Testis (tissue), 2 donors: ENCODE measurements at regions not wholly inside any gene's neighbourhood (a gene's known extent, or its start where the extent isn't known, plus 50 kb on each side); places are given as distances from the start of the nearest gene placed in this dataset.

ENCODE experiments used
- DNase-seq: peaks from one replicate; pipeline ENCODE4 v3.0.0-alpha.2; 2019
- H3K27ac ChIP-seq, 2 donors: fragments of 200-600 bp; sonication (generic); one replicate each; pipeline ENCODE4 v1.5.1; 2019
- H3K27me3 ChIP-seq: fragments of 200-600 bp; sonication (generic); one replicate; pipeline ENCODE4 v1.5.1; 2019
- H3K36me3 ChIP-seq: fragments of 200-600 bp; sonication (generic); one replicate; pipeline ENCODE4 v1.5.1; 2017; ENCODE audit warnings: low read depth; ENCODE audit errors: missing control alignments
- H3K4me1 ChIP-seq: fragments of 200-600 bp; sonication (generic); one replicate; pipeline ENCODE4 v1.5.1; 2019
- H3K4me3 ChIP-seq, 2 donors: fragments of 200-600 bp; sonication (generic); one replicate each; pipeline ENCODE4 v1.5.1; 2017 to 2019
- H3K9me3 ChIP-seq: fragments of 200-600 bp; sonication (generic); one replicate; pipeline ENCODE4 v1.5.1; 2017
- POLR2A ChIP-seq: fragments of 450-650 bp; IDR thresholded peaks from one replicate; pipeline ENCODE4 v1.6.1; 2017; ENCODE audit warnings: antibody characterized with exemption, mild to moderate bottlenecking, moderate library complexity
- WGBS, 2 donors: methylation state at CpG; one replicate each; pipeline ENCODE4 v1.1.5; 2018; 5-methylcytosine and 5-hydroxymethylcytosine counted together
- intact Hi-C: fragments of 100-400 bp; cut with DNase I; formaldehyde crosslinking; loops from one replicate; pipeline ENCODE4 v1.15.1; 2023; ENCODE audit warnings: low total_unique reads
- TF ChIP-seq, protein P1 (sequence below), 3 experiments: fragments of 450-650 bp in 2 of 3; fragments of 200-600 bp in 1 of 3; sonication (generic) in 1 of 3; IDR thresholded peaks; one replicate each; pipeline ENCODE4 v1.5.1; 2016 to 2019; ENCODE audit warnings: antibody characterized with exemption in 3 of 3, mild to moderate bottlenecking in 2 of 3, moderate library complexity in 1 of 3

DNA sequence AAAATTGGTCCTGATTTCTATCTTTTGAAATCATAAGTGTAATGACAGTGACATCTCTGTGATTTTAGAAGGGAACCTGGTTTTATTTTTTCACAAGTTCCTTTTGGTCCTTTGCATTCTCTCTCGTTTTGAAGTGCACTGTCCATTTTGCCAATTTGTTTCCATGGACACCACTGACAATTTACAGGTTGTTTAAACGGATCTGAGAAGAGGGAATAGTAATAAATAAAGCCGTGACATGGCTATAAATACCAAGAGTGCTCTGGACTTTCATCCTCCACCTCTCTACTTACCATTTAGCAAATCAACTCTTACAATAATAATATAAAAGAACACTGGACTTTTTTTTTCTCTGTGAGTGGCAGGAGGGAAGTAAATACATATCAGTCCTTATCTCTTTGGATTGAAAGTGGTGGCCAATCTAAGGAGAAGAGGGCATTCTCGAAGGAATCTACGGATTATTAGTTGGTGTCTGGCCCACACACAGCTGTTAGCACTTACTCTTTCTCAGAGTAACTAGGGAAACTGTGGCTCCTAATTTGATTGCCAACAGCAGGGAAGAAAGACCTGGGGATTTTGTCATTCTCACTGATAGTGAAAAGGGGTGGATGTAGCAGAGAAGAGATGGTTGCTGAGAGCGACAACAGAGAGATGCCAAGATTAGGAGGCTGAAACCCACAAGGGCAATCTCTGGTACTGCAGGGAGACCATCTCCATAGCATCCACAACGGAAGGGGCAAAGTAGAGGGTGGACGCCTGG is 108.7 kb upstream of the FSHR start:
- intact Hi-C loops = no loop called here
- Histone ChIP-seq H3K4me3 (no peak overlapping the region), H3K36me3 (no peaks in the 10 kb centered on the region), H3K9me3 (no peaks in the 10 kb centered on the region), H3K4me1 (no peaks in the 10 kb centered on the region), H3K27ac (no peak overlapping the region), H3K27me3 (no peaks in the 10 kb centered on the region)
- WGBS, 2 donors = 53 to 61% methylated on average over 8 of the region's 8 CpGs
- no peak for TF ChIP-seq POLR2A
- TF ChIP-seq, protein P1, sequence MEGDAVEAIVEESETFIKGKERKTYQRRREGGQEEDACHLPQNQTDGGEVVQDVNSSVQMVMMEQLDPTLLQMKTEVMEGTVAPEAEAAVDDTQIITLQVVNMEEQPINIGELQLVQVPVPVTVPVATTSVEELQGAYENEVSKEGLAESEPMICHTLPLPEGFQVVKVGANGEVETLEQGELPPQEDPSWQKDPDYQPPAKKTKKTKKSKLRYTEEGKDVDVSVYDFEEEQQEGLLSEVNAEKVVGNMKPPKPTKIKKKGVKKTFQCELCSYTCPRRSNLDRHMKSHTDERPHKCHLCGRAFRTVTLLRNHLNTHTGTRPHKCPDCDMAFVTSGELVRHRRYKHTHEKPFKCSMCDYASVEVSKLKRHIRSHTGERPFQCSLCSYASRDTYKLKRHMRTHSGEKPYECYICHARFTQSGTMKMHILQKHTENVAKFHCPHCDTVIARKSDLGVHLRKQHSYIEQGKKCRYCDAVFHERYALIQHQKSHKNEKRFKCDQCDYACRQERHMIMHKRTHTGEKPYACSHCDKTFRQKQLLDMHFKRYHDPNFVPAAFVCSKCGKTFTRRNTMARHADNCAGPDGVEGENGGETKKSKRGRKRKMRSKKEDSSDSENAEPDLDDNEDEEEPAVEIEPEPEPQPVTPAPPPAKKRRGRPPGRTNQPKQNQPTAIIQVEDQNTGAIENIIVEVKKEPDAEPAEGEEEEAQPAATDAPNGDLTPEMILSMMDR (IDR thresholded peaks at IDR 0.05) = no peak
- no peak for DNase-seq

DNA sequence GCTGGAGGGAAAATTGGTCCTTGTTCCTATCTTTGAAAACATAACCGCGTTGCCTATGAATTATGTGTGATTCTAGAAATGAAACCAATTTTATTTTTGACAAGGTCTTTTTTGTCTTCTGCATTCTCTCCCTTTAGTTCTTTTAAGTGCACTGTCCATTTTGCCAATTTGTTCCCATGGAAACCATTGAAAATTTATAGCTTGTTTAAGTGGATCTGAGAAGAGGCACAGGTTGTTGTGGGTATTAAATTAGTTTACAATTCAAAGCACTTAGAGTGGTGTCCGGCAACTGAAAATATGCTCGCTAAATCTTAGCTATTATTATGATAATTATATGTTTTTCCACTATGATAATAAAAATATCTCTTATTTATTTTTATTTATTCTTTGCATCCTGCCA is 107.5 kb upstream of the FSHR start:
- H3K4me1 ChIP-seq = no peaks in the 10 kb centered on the region
- WGBS, 2 donors = 77 to 79% methylated on average over 4 of the region's 4 CpGs
- no peaks in the 10 kb centered on the region for H3K27me3 ChIP-seq
- intact Hi-C loops = no loop called here
- H3K4me3 ChIP-seq = no peak overlapping the region
- no peak for DNase-seq
- H3K36me3 ChIP-seq = no peaks in the 10 kb centered on the region
- no peak for TF ChIP-seq POLR2A
- TF ChIP-seq, protein P1 (IDR thresholded peaks at IDR 0.05) = no peak
- H3K27ac ChIP-seq = no peak overlapping the region
- H3K9me3 ChIP-seq = no peaks in the 10 kb centered on the region

DNA sequence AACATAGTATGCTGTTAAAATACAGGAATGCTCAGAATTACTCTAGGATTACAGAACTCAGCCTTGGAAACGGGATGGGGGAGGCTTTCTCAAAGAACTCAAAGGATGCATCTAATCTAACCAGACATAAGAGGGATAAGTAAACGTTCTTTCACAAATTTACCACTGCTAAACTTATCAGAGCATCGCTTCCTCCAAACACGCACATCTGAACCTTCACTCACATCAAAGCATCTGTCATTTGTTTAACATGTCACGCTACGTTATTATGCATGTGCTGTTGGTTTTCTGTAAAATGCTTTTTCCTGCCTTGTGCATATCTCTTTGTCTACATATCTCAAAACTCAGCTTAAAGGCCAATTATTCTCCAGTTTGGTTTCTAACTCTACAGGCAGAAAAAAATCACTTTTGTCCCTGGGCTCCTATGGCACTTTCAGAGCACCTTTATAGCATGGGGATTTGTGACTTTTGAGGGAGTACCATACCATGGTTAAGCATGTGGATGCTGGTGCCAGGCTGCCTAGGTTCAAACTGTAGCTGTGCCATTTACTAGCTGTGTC is 106.7 kb upstream of the FSHR start:
- TF ChIP-seq, protein P1 (IDR thresholded peaks at IDR 0.05) = no peak
- TF ChIP-seq POLR2A = no peak
- intact Hi-C loops = no loop called here
- Histone ChIP-seq H3K27me3 (no peaks in the 10 kb centered on the region), H3K4me1 (no peaks in the 10 kb centered on the region), H3K9me3 (no peaks in the 10 kb centered on the region), H3K36me3 (no peaks in the 10 kb centered on the region), H3K4me3 (no peak overlapping the region), H3K27ac (no peak overlapping the region)
- DNase-seq = no peak
- WGBS, 2 donors = 48 to 70% methylated on average over 6 of the region's 6 CpGs

DNA sequence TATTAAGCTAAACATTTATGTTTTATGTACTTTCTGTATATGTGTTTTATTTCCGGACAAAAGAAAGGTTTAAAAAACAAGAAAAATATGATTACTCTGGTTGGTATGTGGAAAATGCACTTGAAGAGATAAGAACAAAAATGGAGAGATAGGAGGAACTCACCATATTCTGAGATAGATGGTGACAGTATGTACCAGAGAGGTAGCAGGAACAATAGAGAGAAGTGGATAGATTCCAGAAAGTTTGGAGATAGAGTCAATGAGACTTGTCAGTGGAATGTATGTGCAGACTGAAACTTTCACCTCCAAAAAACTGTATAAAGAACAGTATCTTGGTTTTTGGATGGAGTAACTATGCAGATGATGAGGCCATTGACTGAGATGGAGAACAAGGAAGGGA is 105.6 kb upstream of the FSHR start:
- DNase-seq = no peak
- intact Hi-C loops = no loop called here
- Histone ChIP-seq H3K27me3 (no peaks in the 10 kb centered on the region), H3K27ac (no peak overlapping the region), H3K4me1 (no peaks in the 10 kb centered on the region), H3K9me3 (no peaks in the 10 kb centered on the region), H3K36me3 (no peaks in the 10 kb centered on the region), H3K4me3 (no peak overlapping the region)
- no peak for TF ChIP-seq POLR2A
- TF ChIP-seq, protein P1 (IDR thresholded peaks at IDR 0.05) = no peak
- 50 to 72% methylated on average over 1 of the region's 1 CpG for WGBS, 2 donors
